Parathyroid adenoma (tissue), 2 donors: ENCODE measurements at regions not wholly inside any gene's neighbourhood (a gene's known extent, or its start where the extent isn't known, plus 50 kb on each side); places are given as distances from the start of the nearest gene placed in this dataset.

Experiments
- H2AFZ ChIP-seq: fragments of 300-600 bp; sonication (generic); one replicate; pipeline ENCODE4 v1.7.0; 2017; ENCODE audit warnings: antibody characterized with exemption, mild to moderate bottlenecking
- H3K27ac ChIP-seq: fragments of 300-600 bp; sonication (generic); one replicate; pipeline ENCODE4 v1.7.0; 2017
- H3K27me3 ChIP-seq: fragments of 300-600 bp; sonication (generic); one replicate; pipeline ENCODE4 v1.7.0; 2017; ENCODE audit warnings: low read length; ENCODE audit not compliant: control insufficient read depth, insufficient read depth
- H3K36me3 ChIP-seq: fragments of 300-600 bp; sonication (generic); one replicate; pipeline ENCODE4 v1.7.0; 2017; ENCODE audit warnings: low read length; ENCODE audit not compliant: control insufficient read depth, insufficient read depth
- H3K4me1 ChIP-seq: fragments of 300-600 bp; sonication (generic); one replicate; pipeline ENCODE4 v1.7.0; 2017; ENCODE audit warnings: control low read depth
- H3K4me2 ChIP-seq: fragments of 300-600 bp; sonication (generic); one replicate; pipeline ENCODE4 v1.7.0; 2017; ENCODE audit warnings: low read length
- H3K4me3 ChIP-seq: fragments of 300-600 bp; sonication (generic); one replicate; pipeline ENCODE4 v1.7.0; 2017; ENCODE audit warnings: low read depth, low read length
- H3K79me2 ChIP-seq: fragments of 300-600 bp; sonication (generic); one replicate; pipeline ENCODE4 v1.7.0; 2017; ENCODE audit warnings: control low read depth
- H3K9ac ChIP-seq: fragments of 300-600 bp; sonication (generic); one replicate; pipeline ENCODE4 v1.7.0; 2017; ENCODE audit warnings: mild to moderate bottlenecking
- H3K9me3 ChIP-seq: fragments of 300-600 bp; sonication (generic); one replicate; pipeline ENCODE4 v1.7.0; 2017; ENCODE audit warnings: low read length; ENCODE audit not compliant: control insufficient read depth
- TF ChIP-seq, protein P1 (sequence below): fragments of 300-600 bp; sonication (generic); IDR thresholded peaks from one replicate; pipeline ENCODE4 v1.7.0; 2017; ENCODE audit warnings: antibody characterized with exemption, mild to moderate bottlenecking
- donor health status: primary hyperparathyroidism.

DNA sequence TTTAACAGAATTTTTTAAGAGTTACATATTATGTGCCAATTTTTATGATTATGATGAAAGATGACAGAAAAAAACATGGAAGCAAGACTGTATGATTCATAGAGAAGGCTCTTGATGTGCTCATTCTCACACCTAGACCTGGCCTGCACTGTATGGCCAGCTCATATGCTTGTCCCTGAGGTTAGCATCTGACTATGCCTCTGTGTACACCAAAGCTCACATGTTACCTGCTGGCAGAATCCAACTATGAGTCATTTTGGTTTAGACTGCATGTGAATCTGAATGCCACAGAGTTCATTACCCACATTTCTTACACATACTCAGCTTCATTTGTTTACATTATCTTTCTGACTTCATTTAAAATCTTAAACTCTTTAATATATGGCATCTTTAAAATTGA, 139.0 kb downstream of the DSC3 start:
- H3K27ac ChIP-seq: no peak overlapping the region
- TF ChIP-seq, protein P1, sequence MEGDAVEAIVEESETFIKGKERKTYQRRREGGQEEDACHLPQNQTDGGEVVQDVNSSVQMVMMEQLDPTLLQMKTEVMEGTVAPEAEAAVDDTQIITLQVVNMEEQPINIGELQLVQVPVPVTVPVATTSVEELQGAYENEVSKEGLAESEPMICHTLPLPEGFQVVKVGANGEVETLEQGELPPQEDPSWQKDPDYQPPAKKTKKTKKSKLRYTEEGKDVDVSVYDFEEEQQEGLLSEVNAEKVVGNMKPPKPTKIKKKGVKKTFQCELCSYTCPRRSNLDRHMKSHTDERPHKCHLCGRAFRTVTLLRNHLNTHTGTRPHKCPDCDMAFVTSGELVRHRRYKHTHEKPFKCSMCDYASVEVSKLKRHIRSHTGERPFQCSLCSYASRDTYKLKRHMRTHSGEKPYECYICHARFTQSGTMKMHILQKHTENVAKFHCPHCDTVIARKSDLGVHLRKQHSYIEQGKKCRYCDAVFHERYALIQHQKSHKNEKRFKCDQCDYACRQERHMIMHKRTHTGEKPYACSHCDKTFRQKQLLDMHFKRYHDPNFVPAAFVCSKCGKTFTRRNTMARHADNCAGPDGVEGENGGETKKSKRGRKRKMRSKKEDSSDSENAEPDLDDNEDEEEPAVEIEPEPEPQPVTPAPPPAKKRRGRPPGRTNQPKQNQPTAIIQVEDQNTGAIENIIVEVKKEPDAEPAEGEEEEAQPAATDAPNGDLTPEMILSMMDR: no peak
- H3K4me1 ChIP-seq: no peaks in the 10 kb centered on the region
- H2AFZ ChIP-seq: no peak overlapping the region
- H3K27me3 ChIP-seq: no peaks in the 10 kb centered on the region
- H3K9ac ChIP-seq: no peak overlapping the region
- H3K9me3 ChIP-seq: no peaks in the 10 kb centered on the region
- H3K79me2 ChIP-seq: no peaks in the 10 kb centered on the region
- no peak overlapping the region for H3K4me2 ChIP-seq
- no peak overlapping the region for H3K4me3 ChIP-seq
- H3K36me3 ChIP-seq: no peaks in the 10 kb centered on the region

DNA sequence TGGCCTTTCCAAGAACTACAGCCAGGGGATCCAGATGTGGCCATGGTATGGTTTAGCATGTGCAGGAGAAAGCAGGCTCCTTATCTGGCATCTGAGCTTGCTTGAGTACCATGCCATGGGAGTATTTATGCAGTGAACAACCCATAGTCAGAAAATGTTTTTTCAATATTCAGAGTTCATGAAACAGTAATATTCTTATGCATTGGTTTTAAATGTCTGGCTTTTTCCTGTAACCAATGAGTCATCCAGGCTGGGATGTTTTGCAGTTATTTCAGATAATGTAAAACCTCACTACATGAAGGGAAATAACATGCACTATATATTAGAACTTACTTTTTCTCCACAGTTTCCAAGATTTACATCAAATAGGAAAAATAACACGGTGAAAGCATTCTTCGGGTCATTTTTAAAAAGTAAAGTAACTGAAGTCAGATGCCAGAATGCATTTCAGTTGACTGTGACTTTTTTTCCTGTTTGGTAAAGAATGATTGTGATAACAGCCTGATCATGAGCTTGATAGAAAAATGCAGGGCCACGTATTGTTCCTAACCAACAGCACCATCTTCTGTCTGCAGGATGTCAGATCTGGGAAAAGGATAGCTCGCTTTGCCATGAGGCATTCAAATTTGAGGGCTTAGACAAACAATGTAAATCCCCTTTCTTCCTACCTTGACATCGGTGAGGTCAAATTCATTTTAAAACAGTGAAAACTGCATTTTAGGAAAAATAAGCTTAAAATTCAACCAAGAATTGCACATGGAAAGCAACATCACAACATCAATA, 152.8 kb downstream of the DSC3 start:
- TF ChIP-seq, protein P1: no peak
- Histone ChIP-seq H3K9ac (no peak overlapping the region), H2AFZ (no peak overlapping the region), H3K27ac (no peak overlapping the region), H3K36me3 (no peaks in the 10 kb centered on the region), H3K4me1 (no peaks in the 10 kb centered on the region), H3K9me3 (no peaks in the 10 kb centered on the region), H3K4me3 (no peak overlapping the region), H3K27me3 (no peaks in the 10 kb centered on the region), H3K4me2 (no peak overlapping the region), H3K79me2 (no peaks in the 10 kb centered on the region)

DNA sequence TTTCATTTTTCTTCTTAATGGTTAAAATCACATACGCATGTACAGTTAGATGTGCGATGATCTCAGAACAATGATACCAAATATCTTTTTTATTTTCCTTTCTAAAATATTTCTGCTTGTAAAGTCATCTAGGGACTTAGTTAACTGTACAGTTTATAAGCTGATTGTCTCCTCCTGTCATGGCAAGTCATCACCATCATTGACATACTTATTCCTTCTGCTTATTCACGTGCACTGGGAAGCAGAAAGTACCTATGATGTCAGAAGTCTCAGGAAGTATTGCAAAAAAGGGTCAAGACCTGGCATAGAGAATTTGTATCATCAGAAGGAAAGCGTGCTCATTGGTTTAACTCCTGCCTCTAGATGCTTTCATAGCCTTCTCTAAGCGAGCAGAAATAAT, 154.2 kb downstream of the DSC3 start:
- no peak overlapping the region for H2AFZ ChIP-seq
- H3K79me2 ChIP-seq: no peaks in the 10 kb centered on the region

DNA sequence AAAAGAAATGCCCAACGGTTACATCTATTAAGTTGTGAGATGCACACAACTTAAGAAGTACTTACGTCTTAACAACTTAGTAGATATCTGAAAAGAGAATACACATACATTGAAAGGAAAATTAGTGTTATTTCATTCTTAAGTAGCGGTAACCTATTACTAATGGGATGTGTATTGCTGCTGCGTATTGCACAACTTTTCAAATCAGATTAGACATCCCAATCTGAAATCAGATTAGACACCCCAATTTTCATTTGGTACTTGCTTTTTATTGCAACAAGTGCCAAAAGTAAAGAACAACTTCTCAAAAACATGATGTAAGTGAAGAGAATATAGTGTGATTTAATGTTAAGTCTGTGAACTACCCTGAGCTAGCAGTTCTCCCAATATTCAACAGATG, 155.5 kb downstream of the DSC3 start:
- no peak overlapping the region for H3K9ac ChIP-seq
- H3K79me2 ChIP-seq: no peaks in the 10 kb centered on the region
- H3K27me3 ChIP-seq: no peaks in the 10 kb centered on the region
- H3K36me3 ChIP-seq: no peaks in the 10 kb centered on the region
- no peak overlapping the region for H3K4me2 ChIP-seq
- TF ChIP-seq, protein P1: no peak
- no peak overlapping the region for H3K27ac ChIP-seq
- H3K4me1 ChIP-seq: no peaks in the 10 kb centered on the region
- H2AFZ ChIP-seq: no peak overlapping the region
- H3K9me3 ChIP-seq: no peaks in the 10 kb centered on the region
- no peak overlapping the region for H3K4me3 ChIP-seq

More for the DNA sequence above, 154.2 kb downstream of the DSC3 start:
- Histone ChIP-seq H3K36me3 (no peaks in the 10 kb centered on the region), H3K27me3 (no peaks in the 10 kb centered on the region), H3K27ac (no peak overlapping the region), H3K4me3 (no peak overlapping the region), H3K9ac (no peak overlapping the region), H3K9me3 (no peaks in the 10 kb centered on the region), H3K4me1 (no peaks in the 10 kb centered on the region), H3K4me2 (no peak overlapping the region)
- TF ChIP-seq, protein P1: no peak

DNA sequence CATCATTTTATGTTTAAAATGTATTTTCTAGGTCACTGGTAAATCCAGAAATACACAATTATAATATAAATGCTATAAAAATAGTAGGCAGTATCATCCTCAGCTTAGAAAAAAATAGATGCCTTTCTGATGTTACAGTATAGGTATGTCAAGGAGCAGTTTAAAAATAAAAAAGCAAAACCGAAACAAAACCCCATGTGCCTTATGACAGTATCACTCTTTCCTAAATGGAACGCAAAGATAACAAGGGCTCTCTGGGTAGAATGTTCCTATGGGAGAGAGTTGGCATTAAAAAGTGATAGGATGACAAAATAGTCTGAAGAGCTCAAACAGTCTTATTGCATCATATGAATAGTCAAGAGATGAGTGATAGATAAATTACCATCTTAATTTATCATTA, 172.1 kb downstream of the DSC3 start:
- Histone ChIP-seq H3K27me3 (no peaks in the 10 kb centered on the region), H3K36me3 (no peaks in the 10 kb centered on the region), H3K9me3 (no peaks in the 10 kb centered on the region), H3K27ac (no peak overlapping the region), H2AFZ (no peak overlapping the region), H3K4me3 (no peak overlapping the region), H3K79me2 (no peaks in the 10 kb centered on the region), H3K4me2 (no peak overlapping the region), H3K9ac (no peak overlapping the region), H3K4me1 (no peaks in the 10 kb centered on the region)
- TF ChIP-seq, protein P1: no peak
